Stomach (tissue), 4 donors: ENCODE measurements at regions not wholly inside any gene's neighbourhood (a gene's known extent, or its start where the extent isn't known, plus 50 kb on each side); places are given as distances from the start of the nearest gene placed in this dataset.

Source experiments
- EP300 ChIP-seq: sonication (generic); formaldehyde crosslinking; IDR thresholded peaks from one replicate; pipeline ENCODE4 v1.6.1; 2017; ENCODE audit warnings: antibody characterized with exemption
- POLR2A ChIP-seq, 4 donors: fragments of 450-650 bp; IDR thresholded peaks; one replicate each; pipeline ENCODE4 v1.6.1; 2016; ENCODE audit warnings: antibody characterized with exemption in 4 of 4, control low read depth in 2 of 4, mild to moderate bottlenecking in 1 of 4, moderate library complexity in 1 of 4
- POLR2AphosphoS5 ChIP-seq, 3 donors: sonication (generic); formaldehyde crosslinking; IDR thresholded peaks; one replicate each; pipeline ENCODE4 v1.6.1; 2016; ENCODE audit warnings: antibody characterized with exemption in 3 of 3
- TF ChIP-seq, protein P1 (sequence below), 7 experiments: fragments of 450-650 bp in 4 of 7; fragments of 200-600 bp in 3 of 7; sonication (generic) in 3 of 7; IDR thresholded peaks; one replicate each; pipeline ENCODE4 v1.5.1; 2016 to 2019; ENCODE audit warnings: antibody characterized with exemption in 7 of 7, control low read depth in 2 of 7, mild to moderate bottlenecking in 1 of 7

- TF ChIP-seq, protein P1, sequence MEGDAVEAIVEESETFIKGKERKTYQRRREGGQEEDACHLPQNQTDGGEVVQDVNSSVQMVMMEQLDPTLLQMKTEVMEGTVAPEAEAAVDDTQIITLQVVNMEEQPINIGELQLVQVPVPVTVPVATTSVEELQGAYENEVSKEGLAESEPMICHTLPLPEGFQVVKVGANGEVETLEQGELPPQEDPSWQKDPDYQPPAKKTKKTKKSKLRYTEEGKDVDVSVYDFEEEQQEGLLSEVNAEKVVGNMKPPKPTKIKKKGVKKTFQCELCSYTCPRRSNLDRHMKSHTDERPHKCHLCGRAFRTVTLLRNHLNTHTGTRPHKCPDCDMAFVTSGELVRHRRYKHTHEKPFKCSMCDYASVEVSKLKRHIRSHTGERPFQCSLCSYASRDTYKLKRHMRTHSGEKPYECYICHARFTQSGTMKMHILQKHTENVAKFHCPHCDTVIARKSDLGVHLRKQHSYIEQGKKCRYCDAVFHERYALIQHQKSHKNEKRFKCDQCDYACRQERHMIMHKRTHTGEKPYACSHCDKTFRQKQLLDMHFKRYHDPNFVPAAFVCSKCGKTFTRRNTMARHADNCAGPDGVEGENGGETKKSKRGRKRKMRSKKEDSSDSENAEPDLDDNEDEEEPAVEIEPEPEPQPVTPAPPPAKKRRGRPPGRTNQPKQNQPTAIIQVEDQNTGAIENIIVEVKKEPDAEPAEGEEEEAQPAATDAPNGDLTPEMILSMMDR (IDR thresholded peaks at IDR 0.05) = no peak
- TF ChIP-seq POLR2A (IDR thresholded peaks at IDR 0.05) (no peak), POLR2AphosphoS5 (IDR thresholded peaks at IDR 0.05) (no peak), EP300 (no peak)
Measured at GRCh38 chr2:190802626-190803209, 77.9 kb upstream of the GLS start.
